DOHH2 (cell line): ENCODE measurements at regions not wholly inside any gene's neighbourhood (a gene's known extent, or its start where the extent isn't known, plus 50 kb on each side); places are given as distances from the start of the nearest gene placed in this dataset.

Experiments
- EZH2phosphoT487 ChIP-seq: fragments of 200-600 bp; sonication (generic); IDR thresholded peaks from 2 replicates; pipeline ENCODE4 v1.6.1; 2017; ENCODE audit warnings: borderline replicate concordance, mild to moderate bottlenecking, antibody characterized with exemption, low read length, moderate library complexity, mixed read lengths
- TF ChIP-seq, protein P1 (sequence below): fragments of 200-600 bp; sonication (generic); IDR thresholded peaks from one replicate; pipeline ENCODE4 v1.5.1; 2014; ENCODE audit warnings: antibody characterized with exemption, mild to moderate bottlenecking, low read depth, low read length; ENCODE audit not compliant: poor library complexity, severe bottlenecking

DNA sequence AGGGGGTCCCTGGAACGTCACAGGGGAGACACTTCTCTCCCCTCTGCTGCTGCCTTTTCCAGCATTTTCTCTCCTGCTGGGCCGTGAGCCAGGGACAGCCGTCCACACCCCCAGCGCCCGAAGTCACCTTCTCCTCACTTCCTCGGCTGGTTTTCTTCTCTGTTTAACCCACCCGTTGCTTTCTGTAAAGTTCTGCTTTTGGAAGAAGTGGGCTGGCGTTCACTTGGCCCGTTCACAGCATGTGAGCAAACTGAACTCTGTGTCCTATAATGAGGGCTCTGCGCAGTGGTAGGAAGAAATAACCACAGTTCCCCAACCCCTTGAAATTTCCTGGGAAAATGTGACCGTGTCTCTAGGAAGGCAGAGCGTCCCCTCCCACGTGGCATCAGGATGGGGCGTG lies 187.0 kb upstream of the HDAC4 start:
- TF ChIP-seq, protein P1, sequence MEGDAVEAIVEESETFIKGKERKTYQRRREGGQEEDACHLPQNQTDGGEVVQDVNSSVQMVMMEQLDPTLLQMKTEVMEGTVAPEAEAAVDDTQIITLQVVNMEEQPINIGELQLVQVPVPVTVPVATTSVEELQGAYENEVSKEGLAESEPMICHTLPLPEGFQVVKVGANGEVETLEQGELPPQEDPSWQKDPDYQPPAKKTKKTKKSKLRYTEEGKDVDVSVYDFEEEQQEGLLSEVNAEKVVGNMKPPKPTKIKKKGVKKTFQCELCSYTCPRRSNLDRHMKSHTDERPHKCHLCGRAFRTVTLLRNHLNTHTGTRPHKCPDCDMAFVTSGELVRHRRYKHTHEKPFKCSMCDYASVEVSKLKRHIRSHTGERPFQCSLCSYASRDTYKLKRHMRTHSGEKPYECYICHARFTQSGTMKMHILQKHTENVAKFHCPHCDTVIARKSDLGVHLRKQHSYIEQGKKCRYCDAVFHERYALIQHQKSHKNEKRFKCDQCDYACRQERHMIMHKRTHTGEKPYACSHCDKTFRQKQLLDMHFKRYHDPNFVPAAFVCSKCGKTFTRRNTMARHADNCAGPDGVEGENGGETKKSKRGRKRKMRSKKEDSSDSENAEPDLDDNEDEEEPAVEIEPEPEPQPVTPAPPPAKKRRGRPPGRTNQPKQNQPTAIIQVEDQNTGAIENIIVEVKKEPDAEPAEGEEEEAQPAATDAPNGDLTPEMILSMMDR = no peak
- TF ChIP-seq EZH2phosphoT487 = no peak
